Adipose tissue (tissue), 3 donors: ENCODE measurements at regions not wholly inside any gene's neighbourhood (a gene's known extent, or its start where the extent isn't known, plus 50 kb on each side); places are given as distances from the start of the nearest gene placed in this dataset.

Source experiments
- H3K27ac ChIP-seq: one replicate; pipeline ENCODE4 v1.5.1; 2013; ENCODE audit warnings: low read depth, low read length
- WGBS, 3 donors: extraction: QIAGEN DNeasy Blood & Tissue Kit; methylation state at CpG; one replicate each; pipeline ENCODE4 v1.1.7; 2013; 5-methylcytosine and 5-hydroxymethylcytosine counted together
- donor health status: healthy with polysubstance abuse.
- donor health status: Bipolar disorder and iron deficiency.
- donor health status: healthy.

DNA sequence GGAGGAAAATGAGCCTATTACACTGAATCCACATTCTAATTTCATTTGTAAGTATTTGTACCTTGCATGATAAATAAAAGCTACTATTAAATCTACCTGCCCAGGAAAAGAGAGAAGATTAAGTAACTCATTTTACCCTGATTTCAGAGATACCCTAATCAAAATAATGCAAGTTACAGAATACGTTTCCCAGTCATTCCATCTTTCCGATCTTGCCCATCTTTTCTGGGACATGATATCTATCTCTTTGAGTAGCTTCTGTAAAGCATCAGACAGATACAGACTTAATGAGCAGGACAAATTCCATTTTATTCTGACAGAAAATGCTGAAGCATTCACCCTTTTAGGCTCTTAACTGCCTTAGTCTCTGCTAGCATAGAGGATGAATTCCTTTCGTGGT is 56.6 kb downstream of the SPRY2 start:
- WGBS, 3 donors = 90 to 95% (median 94%) methylated on average over 3 of the region's 3 CpGs
- no peak overlapping the region for H3K27ac ChIP-seq

DNA sequence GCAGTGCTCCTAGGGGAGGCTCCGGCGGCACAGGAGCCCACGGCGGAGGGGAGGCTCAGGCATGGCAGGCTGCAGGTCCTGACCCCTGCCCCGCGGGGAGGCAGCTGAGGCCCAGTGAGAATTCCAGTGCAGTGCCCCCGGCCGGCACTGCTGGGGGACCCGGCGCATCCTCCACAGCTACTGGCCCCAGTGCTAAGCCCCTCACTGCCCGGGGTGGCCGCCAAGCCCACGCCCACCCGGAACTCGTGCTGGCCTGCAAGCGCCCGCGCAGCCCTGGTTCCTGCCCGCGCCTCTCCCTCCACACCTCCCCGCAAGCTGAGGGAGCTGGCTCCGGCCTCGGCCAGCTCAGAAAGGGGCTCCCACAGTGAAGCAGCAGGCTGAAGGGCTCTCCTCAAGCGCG is 62.2 kb downstream of the SPRY2 start:
- no peak overlapping the region for H3K27ac ChIP-seq
- WGBS, 3 donors = 92 to 96% (median 95%) methylated on average over 19 to 25 of the region's 25 CpGs

DNA sequence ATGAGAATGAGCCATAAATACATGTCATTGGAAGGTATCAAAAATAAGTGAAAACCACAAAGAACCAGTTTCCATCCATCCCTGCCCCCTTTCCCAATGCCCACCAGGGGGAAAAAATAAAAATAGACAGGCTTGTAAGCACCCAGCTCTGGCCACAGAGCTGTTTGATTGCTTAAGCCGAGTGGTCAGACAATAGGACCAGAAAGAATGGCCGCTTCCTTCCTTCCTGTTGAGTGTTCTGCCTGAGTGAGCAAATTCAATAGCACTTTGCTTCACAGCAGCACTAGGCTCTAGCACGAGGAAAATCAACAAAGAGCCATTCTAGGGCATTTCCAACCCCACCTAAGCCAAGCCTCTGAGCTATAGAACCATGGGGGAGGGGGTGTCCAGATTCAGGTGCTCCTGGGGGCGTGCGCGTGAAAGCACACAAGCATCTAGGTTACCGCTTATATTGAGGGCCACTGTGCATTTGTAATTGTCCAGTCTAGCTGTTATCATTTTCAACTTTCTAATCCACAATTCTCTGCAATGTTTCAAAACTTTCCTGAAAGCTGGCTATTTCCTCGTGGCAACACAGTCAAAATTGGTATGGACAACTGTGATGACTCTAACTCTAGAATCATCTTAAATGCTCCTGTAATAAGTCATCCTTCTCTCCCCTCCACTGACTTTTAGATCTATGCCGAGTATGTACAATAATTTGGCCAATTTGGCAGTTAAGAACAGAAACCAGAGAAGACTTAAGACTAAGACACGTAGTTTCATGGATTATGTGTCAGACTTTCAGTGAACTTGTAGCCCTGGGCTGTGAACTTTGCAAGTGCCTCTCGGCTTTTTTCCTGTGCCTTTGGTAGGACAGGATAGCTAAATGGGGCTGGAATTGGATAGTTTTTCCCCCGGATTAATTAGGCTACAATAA is 64.3 kb downstream of the SPRY2 start:
- WGBS, 3 donors = 64 to 79% (median 71%) methylated on average over 12 of the region's 12 CpGs
- no peak overlapping the region for H3K27ac ChIP-seq

DNA sequence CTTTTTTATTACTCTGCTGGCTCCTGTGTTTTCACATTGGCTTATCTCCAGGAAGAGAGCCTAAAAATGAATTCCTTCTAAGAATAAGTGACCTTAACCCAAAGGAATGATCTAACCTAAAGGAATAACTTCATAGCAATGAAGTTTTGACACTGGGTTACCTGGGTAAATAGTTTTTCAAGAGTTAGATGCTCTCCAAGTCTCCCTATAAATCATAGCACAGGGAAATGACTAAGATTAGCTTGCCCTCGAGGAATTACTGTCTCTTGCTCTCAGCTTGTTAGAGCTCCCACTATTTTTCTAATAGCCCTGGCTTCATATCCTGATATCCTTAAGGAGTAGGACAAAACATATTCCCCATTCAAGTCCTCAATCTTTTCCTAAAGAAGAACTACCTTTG is 66.3 kb downstream of the SPRY2 start:
- H3K27ac ChIP-seq = no peak overlapping the region
- 52 to 63% (median 56%) methylated on average over 1 of the region's 1 CpG for WGBS, 3 donors

DNA sequence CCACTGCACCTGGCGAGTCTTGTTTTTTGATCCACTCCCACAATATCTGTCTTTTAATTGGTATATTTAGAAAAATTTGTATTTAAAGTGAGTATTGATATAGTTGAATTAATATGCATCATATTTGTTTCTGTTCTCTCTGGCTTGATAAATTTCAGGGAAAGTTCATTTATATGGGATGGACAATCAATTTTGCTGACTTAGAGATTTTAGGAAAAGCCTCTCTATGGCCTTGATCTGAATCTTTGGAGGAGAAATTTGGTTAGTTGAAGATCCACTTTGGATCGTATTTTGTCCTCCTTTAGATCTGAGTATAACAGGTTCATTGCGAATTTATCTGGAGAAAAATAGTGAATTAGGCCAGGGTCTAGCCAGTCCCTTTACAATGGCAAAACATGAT is 67.2 kb downstream of the SPRY2 start:
- H3K27ac ChIP-seq = no peak overlapping the region
- 93 to 97% (median 96%) methylated on average over 3 of the region's 3 CpGs for WGBS, 3 donors

- H3K27ac ChIP-seq = no peak overlapping the region
- WGBS, 3 donors = 59 to 81% (median 60%) methylated on average over 1 of the region's 1 CpG
These were observed 75.6 kb downstream of the SPRY2 start for GRCh38 chr13:80265348-80265747.

DNA sequence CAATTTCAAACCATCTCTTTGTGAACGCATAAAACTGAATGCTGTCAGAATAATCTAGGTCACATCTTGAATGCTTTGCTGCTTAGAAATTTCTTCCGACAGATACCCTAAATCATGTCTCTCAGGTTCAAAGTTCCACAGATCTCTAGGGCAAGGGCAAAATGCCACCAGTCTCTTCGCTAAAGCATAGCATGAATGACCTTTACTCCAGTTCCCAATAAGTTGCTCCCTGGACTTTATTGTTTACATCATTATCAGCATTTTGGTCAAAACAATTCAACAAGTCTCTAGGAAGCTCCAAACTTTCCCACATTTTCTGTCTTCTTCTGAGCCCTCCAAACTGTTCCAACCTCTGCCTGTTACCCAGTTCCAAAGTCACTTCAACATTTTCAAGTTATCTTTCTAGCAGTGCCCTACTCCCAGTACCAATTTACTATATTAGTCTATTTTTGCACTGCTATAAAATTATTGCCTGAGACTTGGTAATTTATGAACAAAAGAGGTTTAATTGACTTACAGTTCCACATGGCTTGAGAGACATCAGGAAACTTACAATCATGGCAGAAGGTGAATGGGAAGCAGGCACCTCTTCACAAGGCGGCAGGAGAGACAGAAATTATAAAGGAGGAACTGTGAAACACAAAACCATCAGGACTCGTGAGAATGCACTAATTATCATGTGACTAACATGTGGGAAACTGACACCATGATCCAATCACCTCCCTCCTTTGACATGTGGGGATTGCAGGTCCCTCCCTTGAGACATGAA is 77.0 kb downstream of the SPRY2 start:
- no peak overlapping the region for H3K27ac ChIP-seq
- 81 to 90% (median 87%) methylated on average over 5 of the region's 5 CpGs for WGBS, 3 donors

DNA sequence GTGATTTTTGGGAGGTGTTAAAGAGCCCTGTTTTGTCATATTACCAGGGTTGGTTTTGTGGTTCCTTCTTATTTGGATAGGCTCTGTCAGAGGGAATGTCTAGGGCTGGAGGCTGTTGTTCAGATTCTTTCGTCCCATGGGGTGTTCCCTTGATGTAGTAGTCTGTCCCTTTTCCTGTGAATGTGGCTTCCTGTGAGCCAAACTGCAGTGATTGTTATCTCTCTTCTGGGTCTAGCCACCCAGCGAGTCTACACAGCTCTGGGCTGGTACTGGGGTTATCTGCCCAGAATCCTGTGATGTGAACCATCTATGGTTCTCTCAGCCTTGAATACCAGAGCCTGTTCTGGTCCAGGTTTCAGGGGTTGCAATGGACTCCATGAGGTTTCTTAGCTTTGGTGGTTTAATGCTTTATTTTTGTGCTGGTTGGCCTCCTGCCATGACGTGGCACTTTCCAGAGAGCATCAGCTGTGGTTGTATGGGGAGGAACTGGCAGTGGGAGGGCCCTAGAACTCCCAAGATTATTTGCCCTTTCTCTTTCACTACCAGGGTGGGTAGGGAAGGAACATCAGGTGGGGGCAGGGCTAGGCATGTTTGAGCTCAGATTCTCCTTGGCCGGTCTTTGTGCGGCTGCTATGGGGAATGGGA is 78.8 kb downstream of the SPRY2 start:
- WGBS, 3 donors = 76 to 83% (median 78%) methylated on average over 5 of the region's 5 CpGs
- H3K27ac ChIP-seq = no peak overlapping the region

- WGBS, 3 donors = 71 to 86% (median 85%) methylated on average over 1 of the region's 1 CpG
- H3K27ac ChIP-seq = no peak overlapping the region
These were observed 81.8 kb downstream of the SPRY2 start for GRCh38 chr13:80259159-80259558.

DNA sequence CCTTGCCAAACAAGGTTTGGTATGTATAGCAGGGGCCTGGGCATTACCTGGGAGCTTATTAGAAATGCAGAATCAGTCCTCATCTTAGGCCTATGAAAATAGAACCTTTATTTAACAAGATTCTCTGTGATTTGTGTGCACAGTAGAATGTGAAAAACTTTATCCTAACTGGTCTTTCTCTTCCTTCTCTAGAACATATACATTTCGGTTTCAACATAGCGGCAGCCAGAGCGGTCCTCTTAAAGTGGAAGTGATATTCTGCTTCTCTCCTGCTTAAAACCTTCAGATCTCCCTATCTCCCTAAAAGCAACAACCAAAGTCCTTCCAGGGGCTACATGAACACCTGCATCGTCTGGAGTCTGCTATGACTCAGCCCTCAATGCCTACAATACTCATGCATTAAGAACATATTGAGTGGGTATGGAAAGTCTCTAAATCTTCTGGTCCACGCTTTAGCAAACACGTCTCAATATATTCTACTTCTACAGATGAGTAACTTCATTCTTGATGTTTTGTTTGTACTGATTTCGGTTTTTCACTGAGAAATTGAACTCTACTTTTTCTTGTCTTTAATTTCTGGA is 84.5 kb downstream of the SPRY2 start:
- whole genome bisulfite sequencing, 3 donors = 82 to 90% (median 88%) methylated on average over 7 of the region's 7 CpGs
- no peak overlapping the region for H3K27ac ChIP-seq

- WGBS, 3 donors = 82 to 97% (median 97%) methylated on average over 1 of the region's 1 CpG
- no peak overlapping the region for H3K27ac ChIP-seq
These were observed 85.0 kb downstream of the SPRY2 start for GRCh38 chr13:80255946-80256345.

- 44 to 67% (median 54%) methylated on average over 2 of the region's 2 CpGs for WGBS, 3 donors
- no peak overlapping the region for H3K27ac ChIP-seq
These were observed 89.5 kb downstream of the SPRY2 start for GRCh38 chr13:80251403-80251802.

GRCh38 chr13:80250213-80250810 is 90.6 kb downstream of the SPRY2 start:
- H3K27ac ChIP-seq = no peak overlapping the region
- 59 to 80% (median 65%) methylated on average over 7 of the region's 7 CpGs for WGBS, 3 donors

DNA sequence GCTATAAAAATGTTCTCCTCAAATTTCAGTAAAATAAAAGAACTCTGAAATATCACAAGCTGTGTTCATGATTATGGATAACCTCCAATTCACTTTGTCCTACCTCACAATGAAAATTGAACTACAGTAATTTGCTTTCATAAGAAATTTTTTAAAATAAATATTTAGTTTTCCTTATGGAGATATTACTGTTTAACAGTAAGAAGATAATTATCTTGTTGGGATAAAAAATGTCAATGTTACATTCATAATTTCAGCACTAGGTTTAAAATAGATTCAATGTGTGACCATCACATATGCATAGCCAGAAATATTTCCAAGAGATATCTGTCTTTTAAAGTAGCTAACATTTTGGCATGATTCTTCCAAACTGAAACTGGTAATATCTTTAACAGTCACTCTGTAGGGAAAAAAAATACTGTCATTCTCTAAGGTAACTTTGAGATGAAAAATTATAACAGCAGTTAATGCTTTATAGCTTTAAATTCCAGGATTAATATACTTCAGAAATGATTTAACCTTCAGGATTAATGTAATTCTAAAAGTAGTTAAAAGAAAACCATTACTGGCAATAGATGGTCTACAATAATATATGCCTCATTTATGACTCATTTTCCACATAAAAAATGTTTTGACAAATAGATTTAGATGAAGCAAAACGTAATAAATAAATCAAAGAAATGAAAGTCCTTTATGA is 91.3 kb downstream of the SPRY2 start:
- WGBS, 3 donors = 47 to 61% (median 48%) methylated on average over 1 of the region's 1 CpG
- H3K27ac ChIP-seq = no peak overlapping the region

DNA sequence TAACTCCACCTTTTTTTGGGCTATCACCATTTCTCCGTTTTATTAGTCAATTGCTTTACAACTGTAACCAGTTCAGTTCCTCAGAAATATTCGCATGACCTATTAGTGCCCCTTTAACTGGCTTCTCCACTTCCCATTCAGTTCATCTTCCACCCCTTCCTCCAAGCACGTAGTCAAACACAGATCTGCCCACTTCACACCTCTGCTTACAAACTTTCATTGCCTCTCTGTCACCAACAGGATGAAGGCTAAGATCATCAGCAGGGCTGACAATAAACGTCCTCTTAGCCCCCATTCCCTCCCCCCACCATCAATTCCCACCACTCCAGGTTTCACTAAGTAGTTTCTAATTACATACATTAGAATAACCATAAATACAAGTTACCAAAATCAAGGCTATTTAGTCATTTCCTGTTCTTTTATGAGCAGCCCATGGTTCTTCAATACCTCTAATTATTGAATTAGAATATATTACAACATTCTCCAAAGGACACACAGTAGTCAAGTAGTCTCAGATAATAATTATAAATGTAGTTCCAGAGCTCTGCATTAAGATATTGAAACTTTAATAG is 95.7 kb downstream of the SPRY2 start:
- H3K27ac ChIP-seq = no peak overlapping the region
- 57 to 70% (median 62%) methylated on average over 4 of the region's 4 CpGs for WGBS, 3 donors

GRCh38 chr13:80244574-80244973 is 96.4 kb downstream of the SPRY2 start:
- 74 to 91% (median 86%) methylated on average over 3 of the region's 3 CpGs for WGBS, 3 donors
- H3K27ac ChIP-seq = no peak overlapping the region

- H3K27ac ChIP-seq = no peak overlapping the region
These were observed 98.0 kb downstream of the SPRY2 start for GRCh38 chr13:80242728-80243427.
